Ishikawa (cell line): ENCODE measurements at regions not wholly inside any gene's neighbourhood (a gene's known extent, or its start where the extent isn't known, plus 50 kb on each side); places are given as distances from the start of the nearest gene placed in this dataset.

Source experiments
- MAX ChIP-seq: IDR thresholded peaks from 2 replicates; pipeline ENCODE4 v1.6.1; 2012
- TAF1 ChIP-seq: IDR thresholded peaks from 2 replicates; pipeline ENCODE4 v1.6.1; 2012; ENCODE audit warnings: low read depth, mild to moderate bottlenecking

- TF ChIP-seq MAX, result no peak
- no peak for TF ChIP-seq TAF1
These were observed 239.4 kb downstream of the OXSM start for GRCh38 chr3:26029321-26029720.
